WERI-Rb-1 (cell line): ENCODE measurements at regions not wholly inside any gene's neighbourhood (a gene's known extent, or its start where the extent isn't known, plus 50 kb on each side); places are given as distances from the start of the nearest gene placed in this dataset.

ENCODE experiments used
- DNase-seq: peaks from one replicate; pipeline ENCODE4 v3.0.0-alpha.2; 2020
- H3K27ac ChIP-seq: fragments of 250-450 bp; sonication (Bioruptor Pico); 2 replicates; pipeline ENCODE4 v1.5.1; 2020; ENCODE audit warnings: mild to moderate bottlenecking, moderate library complexity
- H3K27me3 ChIP-seq: fragments of 250-450 bp; sonication (Bioruptor Pico); 2 replicates; pipeline ENCODE4 v1.5.1; 2021; ENCODE audit warnings: mild to moderate bottlenecking, low read depth, moderate library complexity; ENCODE audit not compliant: insufficient read depth, severe bottlenecking
- H3K36me3 ChIP-seq: fragments of 250-450 bp; sonication (Bioruptor Pico); 2 replicates; pipeline ENCODE4 v1.5.1; 2020; ENCODE audit warnings: mild to moderate bottlenecking, moderate library complexity
- H3K4me3 ChIP-seq: 2 replicates; pipeline ENCODE4 v1.5.1; 2011; ENCODE audit warnings: low read depth, mild to moderate bottlenecking, control low read depth, low read length
- H3K9me3 ChIP-seq: fragments of 250-450 bp; sonication (Bioruptor Pico); 2 replicates; pipeline ENCODE4 v1.5.1; 2021; ENCODE audit warnings: mild to moderate bottlenecking, moderate library complexity; ENCODE audit not compliant: severe bottlenecking
- TF ChIP-seq, protein P1 (sequence below): IDR thresholded peaks from 2 replicates; pipeline ENCODE4 v1.5.1; 2011; ENCODE audit warnings: low read depth, mild to moderate bottlenecking, control low read depth, inconsistent platforms, low read length

DNA sequence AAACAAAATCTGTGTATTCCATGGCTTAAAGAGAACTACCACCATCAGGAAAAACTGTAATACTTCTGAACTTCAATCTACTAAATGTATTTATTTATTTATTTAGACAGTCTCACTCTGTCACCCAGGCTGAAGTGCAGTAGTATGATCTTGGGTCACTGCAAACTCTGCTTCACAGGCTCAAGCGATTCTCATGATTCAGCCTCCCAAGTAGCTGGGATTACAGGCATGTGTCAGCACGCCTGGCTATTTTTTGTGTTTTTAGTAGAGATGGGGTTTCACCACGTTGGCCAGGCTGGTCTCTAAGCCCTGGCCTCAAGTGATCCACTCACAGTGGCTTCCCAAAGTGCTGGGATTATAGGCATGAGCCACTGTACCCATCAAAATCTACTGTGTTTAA is 202.3 kb upstream of the POU1F1 start:
- TF ChIP-seq, protein P1, sequence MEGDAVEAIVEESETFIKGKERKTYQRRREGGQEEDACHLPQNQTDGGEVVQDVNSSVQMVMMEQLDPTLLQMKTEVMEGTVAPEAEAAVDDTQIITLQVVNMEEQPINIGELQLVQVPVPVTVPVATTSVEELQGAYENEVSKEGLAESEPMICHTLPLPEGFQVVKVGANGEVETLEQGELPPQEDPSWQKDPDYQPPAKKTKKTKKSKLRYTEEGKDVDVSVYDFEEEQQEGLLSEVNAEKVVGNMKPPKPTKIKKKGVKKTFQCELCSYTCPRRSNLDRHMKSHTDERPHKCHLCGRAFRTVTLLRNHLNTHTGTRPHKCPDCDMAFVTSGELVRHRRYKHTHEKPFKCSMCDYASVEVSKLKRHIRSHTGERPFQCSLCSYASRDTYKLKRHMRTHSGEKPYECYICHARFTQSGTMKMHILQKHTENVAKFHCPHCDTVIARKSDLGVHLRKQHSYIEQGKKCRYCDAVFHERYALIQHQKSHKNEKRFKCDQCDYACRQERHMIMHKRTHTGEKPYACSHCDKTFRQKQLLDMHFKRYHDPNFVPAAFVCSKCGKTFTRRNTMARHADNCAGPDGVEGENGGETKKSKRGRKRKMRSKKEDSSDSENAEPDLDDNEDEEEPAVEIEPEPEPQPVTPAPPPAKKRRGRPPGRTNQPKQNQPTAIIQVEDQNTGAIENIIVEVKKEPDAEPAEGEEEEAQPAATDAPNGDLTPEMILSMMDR = no peak
- H3K36me3 ChIP-seq = no peaks in the 10 kb centered on the region
- no peak overlapping the region for H3K4me3 ChIP-seq
- peak; percentile 11 for DNase-seq
- peaks cover 2% of the 10 kb centered on the region for H3K9me3 ChIP-seq
- H3K27me3 ChIP-seq = no peaks in the 10 kb centered on the region
- H3K27ac ChIP-seq = no peak overlapping the region

DNA sequence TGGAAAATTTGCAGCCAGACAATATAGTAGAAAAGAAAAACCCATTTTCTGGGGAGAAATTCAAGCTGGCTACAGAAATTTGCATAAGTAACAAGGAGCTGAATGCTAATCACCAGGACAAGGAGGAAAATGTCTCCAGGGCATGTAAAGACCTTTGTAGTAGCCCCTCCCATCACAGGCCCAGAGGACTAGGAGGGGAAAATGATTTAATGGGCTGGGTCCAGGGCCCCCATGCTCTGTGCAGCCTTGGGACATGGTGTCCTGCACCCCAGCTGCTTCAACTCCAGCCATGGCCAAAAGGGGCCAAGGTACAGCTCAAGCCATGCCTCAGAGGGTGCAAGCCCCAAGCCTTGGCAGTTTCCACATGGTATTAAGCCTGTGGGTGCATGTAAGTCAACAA is 197.6 kb upstream of the POU1F1 start:
- H3K4me3 ChIP-seq = no peak overlapping the region
- no peaks in the 10 kb centered on the region for H3K36me3 ChIP-seq
- H3K27ac ChIP-seq = no peak overlapping the region
- H3K9me3 ChIP-seq = peaks cover 2% of the 10 kb centered on the region
- TF ChIP-seq, protein P1 = no peak
- no peaks in the 10 kb centered on the region for H3K27me3 ChIP-seq
- no peak for DNase-seq

DNA sequence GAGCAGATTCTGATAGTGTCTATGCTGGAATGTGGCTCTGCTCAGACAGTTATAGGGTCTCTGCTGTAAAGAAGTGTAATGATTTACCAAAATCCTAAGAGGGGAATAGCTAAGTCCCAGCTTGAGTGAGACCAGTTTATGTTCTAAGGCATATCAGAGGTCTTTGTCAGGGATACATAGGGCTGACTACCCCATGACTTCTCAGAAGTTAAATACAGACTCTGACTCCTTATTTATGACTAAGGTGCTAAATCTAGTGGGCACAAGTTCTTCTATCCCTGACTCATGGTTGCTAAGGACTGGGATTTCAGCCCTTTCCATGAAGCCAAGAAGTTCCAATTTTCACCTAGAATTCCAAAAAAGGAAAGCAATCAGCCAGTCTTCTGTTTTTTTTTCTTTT is 192.6 kb upstream of the POU1F1 start:
- TF ChIP-seq, protein P1 = no peak
- no peak overlapping the region for H3K27ac ChIP-seq
- no peak for DNase-seq
- no peaks in the 10 kb centered on the region for H3K9me3 ChIP-seq
- no peaks in the 10 kb centered on the region for H3K36me3 ChIP-seq
- no peak overlapping the region for H3K4me3 ChIP-seq
- H3K27me3 ChIP-seq = no peaks in the 10 kb centered on the region

DNA sequence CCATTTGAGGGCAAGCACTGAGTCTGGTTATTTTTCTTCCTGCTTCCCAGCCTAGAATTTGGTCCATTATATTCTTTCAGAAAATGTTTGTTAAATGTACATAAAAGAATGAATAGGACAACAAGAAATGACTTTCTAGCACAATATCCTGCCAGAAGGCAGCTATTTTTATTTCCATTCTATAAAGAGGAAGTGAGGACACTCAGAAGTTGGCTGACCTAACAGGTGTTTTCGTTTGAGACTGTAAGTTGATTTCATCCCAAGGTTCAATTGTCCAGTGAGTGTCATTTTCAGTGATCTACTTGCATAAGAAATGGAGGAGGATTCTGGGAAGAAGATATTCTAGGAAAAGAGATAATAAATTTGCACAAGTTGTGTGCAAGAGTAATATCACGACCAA is 191.9 kb upstream of the POU1F1 start:
- Histone ChIP-seq H3K4me3 (no peak overlapping the region), H3K27me3 (no peaks in the 10 kb centered on the region), H3K36me3 (no peaks in the 10 kb centered on the region), H3K27ac (no peak overlapping the region), H3K9me3 (no peaks in the 10 kb centered on the region)
- no peak for DNase-seq
- TF ChIP-seq, protein P1 = no peak

DNA sequence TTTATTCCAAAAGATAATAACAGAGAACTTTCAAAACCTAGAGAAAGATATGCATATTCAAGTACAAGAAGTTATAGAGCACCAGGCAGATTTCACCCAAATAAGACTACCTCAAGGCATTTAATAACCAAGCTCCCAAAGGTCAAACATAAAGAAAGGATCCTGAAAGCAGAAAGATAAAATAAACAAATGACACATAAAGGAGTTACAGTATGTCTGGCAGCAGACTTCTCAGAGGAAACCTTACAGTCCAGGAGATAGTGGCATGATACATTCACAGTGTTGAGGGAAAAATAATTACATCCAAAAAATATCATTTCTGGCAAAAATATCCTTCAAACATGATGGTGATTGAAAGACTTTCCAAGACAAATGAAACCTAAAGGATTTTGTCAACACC is 185.8 kb upstream of the POU1F1 start:
- no peak for DNase-seq
- Histone ChIP-seq H3K27ac (no peak overlapping the region), H3K9me3 (no peaks in the 10 kb centered on the region), H3K27me3 (no peaks in the 10 kb centered on the region), H3K36me3 (no peaks in the 10 kb centered on the region), H3K4me3 (no peak overlapping the region)
- TF ChIP-seq, protein P1 = no peak

DNA sequence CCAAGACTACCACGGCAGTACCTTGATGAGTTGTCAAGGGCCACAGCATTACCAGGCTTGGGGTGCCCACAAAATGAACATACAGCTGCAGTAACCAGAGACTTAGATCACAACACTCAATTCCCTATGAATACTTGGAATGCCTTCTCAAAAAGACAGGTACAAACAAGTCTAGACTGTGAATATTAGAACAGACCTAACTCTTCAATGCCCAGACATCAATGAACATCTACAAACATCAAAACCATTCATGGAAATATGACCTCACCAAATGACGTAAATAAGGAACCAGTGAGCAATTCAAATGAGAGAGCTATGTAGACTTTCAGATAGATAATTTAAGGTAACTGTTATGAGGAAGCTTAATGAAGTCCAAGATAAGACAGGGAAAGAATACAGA is 185.1 kb upstream of the POU1F1 start:
- TF ChIP-seq, protein P1 = no peak
- Histone ChIP-seq H3K4me3 (no peak overlapping the region), H3K9me3 (no peaks in the 10 kb centered on the region), H3K27ac (no peak overlapping the region), H3K36me3 (no peaks in the 10 kb centered on the region), H3K27me3 (no peaks in the 10 kb centered on the region)
- DNase-seq = no peak
